HCT116 (cell line): ENCODE measurements at regions not wholly inside any gene's neighbourhood (a gene's known extent, or its start where the extent isn't known, plus 50 kb on each side); places are given as distances from the start of the nearest gene placed in this dataset.

ENCODE experiments used
- ATAC-seq: fragments of 200-7000 bp; cut with Tn5 transposase; 2 replicates; pipeline ENCODE4 v1.9.1; 2020; ENCODE audit warnings: mild to moderate bottlenecking, moderate library complexity
- BruUV-seq: library from RNA; stranded (reverse); fragments of 400-500 nt; replicated peaks from 2 replicates; lab custom pipeline; 2021; lab: Mats Ljungman, UMichigan
- CTCF ChIA-PET: fragments of 300-600 bp; sonication (Branson Sonifier 250); formaldehyde crosslinking; loops from one replicate; lab custom pipeline; 2021; ENCODE audit warnings: antibody characterized with exemption; lab: Charles Lee
- POLR2A ChIA-PET: fragments of 300-600, 350-600 bp; sonication (Branson Sonifier 250); formaldehyde crosslinking; loops from one replicate; lab custom pipeline; 2021; ENCODE audit warnings: antibody characterized with exemption; lab: Charles Lee
- RAD21 ChIA-PET, 2 experiments: fragments of 300-600 bp; sonication (Branson Sonifier 250); formaldehyde crosslinking; loops; one replicate each; lab custom pipeline; 2023; ENCODE audit warnings: low total read pairs in 2 of 2; ENCODE audit not compliant: uncharacterized antibody in 2 of 2, unreplicated experiment in 2 of 2, low non-redundant PET in 1 of 2; lab: Charles Lee
- DNase-seq: peaks from one replicate; pipeline ENCODE4 v3.0.0-alpha.2; 2010; ENCODE audit warnings: low read depth, low spot score
- H2AFZ ChIP-seq: fragments of 200-600 bp; shearing (Covaris generic), sonication (generic); 2 replicates; pipeline ENCODE4 v1.6.1; 2017; ENCODE audit warnings: low read depth, mixed run types, mixed read lengths, antibody characterized with exemption, low read length; ENCODE audit not compliant: poor library complexity, severe bottlenecking
- H3K27ac ChIP-seq: 2 replicates; pipeline ENCODE4 v1.5.1; 2012; ENCODE audit warnings: low read depth, low read length
- H3K27me3 ChIP-seq: fragments of 200-600 bp; sonication (generic); 2 replicates; pipeline ENCODE4 v1.6.1; 2016; ENCODE audit warnings: mixed run types, low read length, mixed read lengths; ENCODE audit not compliant: insufficient read depth
- H3K36me3 ChIP-seq, 2 experiments: fragments of 200-500 bp in 1 of 2; fragments of 200-600 bp in 1 of 2; sonication (Bioruptor generic) in 1 of 2; sonication (generic) in 1 of 2; 2 replicates each; pipeline versions ENCODE4 v1.5.1 to v1.6.1; 2014 to 2016; ENCODE audit warnings: low read length in 2 of 2, inconsistent platforms in 1 of 2, mixed read lengths in 1 of 2, mixed run types in 1 of 2; ENCODE audit not compliant: insufficient read depth in 2 of 2, control insufficient read depth in 1 of 2
- H3K4me1 ChIP-seq, 2 experiments: fragments of 200-600 bp in 1 of 2; sonication (generic) in 1 of 2; 2 replicates each; pipeline versions ENCODE4 v1.5.1 to v1.6.1; 2012 to 2017; ENCODE audit warnings: low read length in 2 of 2, inconsistent platforms in 1 of 2, mild to moderate bottlenecking in 1 of 2, mixed read lengths in 1 of 2, mixed run types in 1 of 2, moderate library complexity in 1 of 2; ENCODE audit not compliant: insufficient read depth in 2 of 2, control insufficient read depth in 1 of 2
- H3K4me2 ChIP-seq: fragments of 200-600 bp; sonication (generic); 2 replicates; pipeline ENCODE4 v1.6.1; 2017; ENCODE audit warnings: mixed run types, low read length, mixed read lengths
- H3K4me3 ChIP-seq, 2 experiments: fragments of 200-600 bp in 1 of 2; sonication (generic) in 1 of 2; replicated peaks in 1 of 2; 2 replicates each; pipeline ENCODE4 v1.5.1; 2011 to 2016; ENCODE audit warnings: low read length in 2 of 2, control low read depth in 1 of 2, low read depth in 1 of 2, mild to moderate bottlenecking in 1 of 2, mixed read lengths in 1 of 2, mixed run types in 1 of 2
- H3K79me2 ChIP-seq: fragments of 200-600 bp; sonication (generic); 2 replicates; pipeline ENCODE4 v1.6.1; 2017; ENCODE audit warnings: mild to moderate bottlenecking, mixed run types, low read length, moderate library complexity, mixed read lengths; ENCODE audit not compliant: insufficient read depth
- H3K9ac ChIP-seq: fragments of 200-600 bp; sonication (generic); 2 replicates; pipeline ENCODE4 v1.6.1; 2016; ENCODE audit warnings: low read length, mixed read lengths
- H3K9me2 ChIP-seq: fragments of 200-600 bp; sonication (generic), shearing (Covaris generic); 2 replicates; pipeline ENCODE4 v1.6.1; 2017; ENCODE audit warnings: mixed run types, mild to moderate bottlenecking, moderate library complexity; ENCODE audit not compliant: insufficient read depth
- H3K9me3 ChIP-seq, 2 experiments: fragments of 200-500 bp in 1 of 2; fragments of 200-600 bp in 1 of 2; sonication (Bioruptor generic) in 1 of 2; sonication (generic) in 1 of 2; 2 replicates each; pipeline ENCODE4 v1.6.1; 2014 to 2017; ENCODE audit warnings: low read length in 2 of 2, mixed read lengths in 2 of 2, inconsistent platforms in 1 of 2, low read depth in 1 of 2, mild to moderate bottlenecking in 1 of 2, mixed run types in 1 of 2, moderate library complexity in 1 of 2; ENCODE audit not compliant: control insufficient read depth in 1 of 2, insufficient read depth in 1 of 2
- H4K20me1 ChIP-seq: fragments of 200-600 bp; sonication (generic), shearing (Covaris generic); 2 replicates; pipeline ENCODE4 v1.6.1; 2017; ENCODE audit warnings: mixed run types, mild to moderate bottlenecking, moderate library complexity; ENCODE audit not compliant: insufficient read depth
- ATF3 ChIP-seq: IDR thresholded peaks from 2 replicates; pipeline ENCODE4 v1.6.1; 2012
- CEBPB ChIP-seq: IDR thresholded peaks from 2 replicates; pipeline ENCODE4 v1.6.1; 2012; ENCODE audit warnings: low read depth
- EGR1 ChIP-seq: IDR thresholded peaks from 2 replicates; pipeline ENCODE4 v1.6.1; 2012; ENCODE audit warnings: low read depth
- EZH2phosphoT487 ChIP-seq: fragments of 200-600 bp; IDR thresholded peaks from 2 replicates; pipeline ENCODE4 v1.6.1; 2018; ENCODE audit warnings: antibody characterized with exemption, borderline replicate concordance
- FOSL1 ChIP-seq: IDR thresholded peaks from 2 replicates; pipeline ENCODE4 v1.6.1; 2012; ENCODE audit warnings: low read depth
- JUND ChIP-seq: IDR thresholded peaks from 2 replicates; pipeline ENCODE4 v1.6.1; 2012
- RAD21 ChIP-seq: IDR thresholded peaks from 2 replicates; pipeline ENCODE4 v1.6.1; 2012; ENCODE audit warnings: low read depth, mild to moderate bottlenecking
- REST ChIP-seq: IDR thresholded peaks from 2 replicates; pipeline ENCODE4 v1.6.1; 2012; ENCODE audit warnings: low read depth
- SP1 ChIP-seq: IDR thresholded peaks from 2 replicates; pipeline ENCODE4 v1.6.1; 2012; ENCODE audit warnings: low read depth
- ZFX ChIP-seq: fragments of 450-650 bp; IDR thresholded peaks from 2 replicates; pipeline ENCODE4 v1.6.1; 2017
- ZNF274 ChIP-seq: fragments of 200-500 bp; sonication (Bioruptor generic); IDR thresholded peaks from 2 replicates; pipeline ENCODE4 v1.6.1; 2014; ENCODE audit warnings: mild to moderate bottlenecking, low read depth, low read length, inconsistent platforms
- intact Hi-C: fragments of 100-400 bp; cut with micrococcal nuclease; formaldehyde crosslinking; loops from 2 replicates; pipeline ENCODE4 v1.10.0; 2022

GRCh38 chr12:29044799-29045198, 104.3 kb upstream of the FAR2 start:
- Histone ChIP-seq H3K9me3 (no peaks in the 10 kb centered on the region), H3K9me2 (no peaks in the 10 kb centered on the region), H2AFZ (no peak overlapping the region), H3K4me2 (no peak overlapping the region), H3K4me1 (peaks cover 18% of the 10 kb centered on the region in 2 experiments), H3K9ac (no peak overlapping the region), H3K4me3 (no peak overlapping the region), H3K27me3 (no peaks in the 10 kb centered on the region), H4K20me1 (no peaks in the 10 kb centered on the region), H3K36me3 (no peaks in the 10 kb centered on the region), H3K27ac (no peak overlapping the region), H3K79me2 (no peaks in the 10 kb centered on the region)
- no peak for ATAC-seq
- intact Hi-C loops = no loop called here
- RAD21 ChIA-PET = no interaction called here
- no peak for DNase-seq
- TF ChIP-seq EGR1 = no peak
- no peak for TF ChIP-seq JUND
- no peak for TF ChIP-seq RAD21
- CTCF ChIA-PET = interaction anchor here (1.1 kb wide), 1 partner anchor 21 kb away, joined by 4 read pairs; no protein-coding TSS in a partner anchor
- POLR2A ChIA-PET = no interaction called here
- BruUV-seq = no TSS peak

GRCh38 chr12:29048787-29049186, 100.3 kb upstream of the FAR2 start:
- Histone ChIP-seq H3K27ac (no peak overlapping the region), H3K36me3 (no peaks in the 10 kb centered on the region), H2AFZ (no peak overlapping the region), H3K9me3 (no peaks in the 10 kb centered on the region), H4K20me1 (no peaks in the 10 kb centered on the region), H3K4me3 (no peak overlapping the region), H3K4me1 (no peaks in the 10 kb centered on the region), H3K9me2 (no peaks in the 10 kb centered on the region), H3K9ac (no peak overlapping the region), H3K4me2 (no peak overlapping the region), H3K79me2 (no peaks in the 10 kb centered on the region), H3K27me3 (no peaks in the 10 kb centered on the region)
- ATAC-seq = no peak
- TF ChIP-seq ATF3 = no peak
- DNase-seq = no peak
- BruUV-seq = no TSS peak
- ChIA-PET CTCF (no interaction called here), POLR2A (no interaction called here), RAD21 (no interaction called here)
- intact Hi-C loops = no loop called here

GRCh38 chr12:29050503-29050902, 98.6 kb upstream of the FAR2 start:
- no peaks in the 10 kb centered on the region for H3K9me2 ChIP-seq
- no peaks in the 10 kb centered on the region for H4K20me1 ChIP-seq
- no peak overlapping the region for H3K4me3 ChIP-seq
- no peaks in the 10 kb centered on the region for H3K27me3 ChIP-seq
- no peak overlapping the region for H3K9ac ChIP-seq
- ATAC-seq (no peak), DNase-seq (no peak)
- RAD21 ChIA-PET = no interaction called here
- H3K27ac ChIP-seq = no peak overlapping the region
- BruUV-seq = no TSS peak
- POLR2A ChIA-PET = no interaction called here
- no peak overlapping the region for H2AFZ ChIP-seq
- intact Hi-C loops = no loop called here
- H3K4me2 ChIP-seq = no peak overlapping the region
- no peaks in the 10 kb centered on the region for H3K79me2 ChIP-seq
- H3K4me1 ChIP-seq = no peaks in the 10 kb centered on the region
- CTCF ChIA-PET = no interaction called here
- no peaks in the 10 kb centered on the region for H3K9me3 ChIP-seq
- H3K36me3 ChIP-seq = no peaks in the 10 kb centered on the region
- TF ChIP-seq ZNF274 (no peak), REST (no peak), FOSL1 (no peak), ATF3 (no peak), CEBPB (no peak), ZFX (no peak), EGR1 (no peak), EZH2phosphoT487 (no peak), JUND (no peak), RAD21 (no peak), SP1 (no peak)
